Esophagus muscularis mucosa (tissue), 3 donors: ENCODE measurements at regions not wholly inside any gene's neighbourhood (a gene's known extent, or its start where the extent isn't known, plus 50 kb on each side); places are given as distances from the start of the nearest gene placed in this dataset.

Source experiments
- POLR2A ChIP-seq: fragments of 450-650 bp; IDR thresholded peaks from one replicate; pipeline ENCODE4 v1.6.1; 2017; ENCODE audit warnings: antibody characterized with exemption, moderate library complexity, mild to moderate bottlenecking, low read depth
- POLR2AphosphoS5 ChIP-seq, 2 donors: sonication (generic); formaldehyde crosslinking; IDR thresholded peaks; one replicate each; pipeline ENCODE4 v1.6.1; 2017; ENCODE audit warnings: antibody characterized with exemption in 2 of 2
- TF ChIP-seq, protein P1 (sequence below), 3 experiments: fragments of 200-600 bp in 2 of 3; fragments of 450-650 bp in 1 of 3; sonication (generic) in 2 of 3; IDR thresholded peaks; one replicate each; pipeline ENCODE4 v1.5.1; 2017 to 2019; ENCODE audit warnings: antibody characterized with exemption in 3 of 3, mild to moderate bottlenecking in 2 of 3, moderate library complexity in 1 of 3

DNA sequence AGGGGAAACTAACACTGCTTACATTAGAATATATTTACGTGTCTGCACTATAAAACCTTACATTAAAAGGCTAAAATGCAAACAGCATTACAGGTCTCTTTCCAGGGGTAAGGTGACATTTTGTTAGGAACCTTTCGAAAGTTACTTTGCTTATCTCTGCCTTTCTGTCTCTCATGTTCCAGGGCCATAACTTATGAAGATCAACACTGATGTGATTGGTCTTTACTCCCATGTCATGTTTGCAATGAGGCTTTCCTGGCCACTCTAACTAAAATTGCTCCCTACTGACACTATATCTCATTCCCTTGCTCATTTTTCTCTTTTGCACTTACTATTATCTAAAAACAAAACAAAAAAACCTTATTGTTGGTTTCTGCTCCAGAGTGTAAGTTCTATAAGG lies 119.0 kb downstream of the JRKL start:
- TF ChIP-seq POLR2A (no peak), POLR2AphosphoS5 (IDR thresholded peaks at IDR 0.05) (no peak)
- TF ChIP-seq, protein P1, sequence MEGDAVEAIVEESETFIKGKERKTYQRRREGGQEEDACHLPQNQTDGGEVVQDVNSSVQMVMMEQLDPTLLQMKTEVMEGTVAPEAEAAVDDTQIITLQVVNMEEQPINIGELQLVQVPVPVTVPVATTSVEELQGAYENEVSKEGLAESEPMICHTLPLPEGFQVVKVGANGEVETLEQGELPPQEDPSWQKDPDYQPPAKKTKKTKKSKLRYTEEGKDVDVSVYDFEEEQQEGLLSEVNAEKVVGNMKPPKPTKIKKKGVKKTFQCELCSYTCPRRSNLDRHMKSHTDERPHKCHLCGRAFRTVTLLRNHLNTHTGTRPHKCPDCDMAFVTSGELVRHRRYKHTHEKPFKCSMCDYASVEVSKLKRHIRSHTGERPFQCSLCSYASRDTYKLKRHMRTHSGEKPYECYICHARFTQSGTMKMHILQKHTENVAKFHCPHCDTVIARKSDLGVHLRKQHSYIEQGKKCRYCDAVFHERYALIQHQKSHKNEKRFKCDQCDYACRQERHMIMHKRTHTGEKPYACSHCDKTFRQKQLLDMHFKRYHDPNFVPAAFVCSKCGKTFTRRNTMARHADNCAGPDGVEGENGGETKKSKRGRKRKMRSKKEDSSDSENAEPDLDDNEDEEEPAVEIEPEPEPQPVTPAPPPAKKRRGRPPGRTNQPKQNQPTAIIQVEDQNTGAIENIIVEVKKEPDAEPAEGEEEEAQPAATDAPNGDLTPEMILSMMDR (IDR thresholded peaks at IDR 0.05), result no peak
